H1 (cell line): ENCODE measurements at regions not wholly inside any gene's neighbourhood (a gene's known extent, or its start where the extent isn't known, plus 50 kb on each side); places are given as distances from the start of the nearest gene placed in this dataset.

Experiments used
- CHD1 ChIP-seq: IDR thresholded peaks from 2 replicates; pipeline ENCODE4 v1.6.1; 2012; ENCODE audit warnings: low read depth, low read length, improper control_type of control experiment
- MAFK ChIP-seq: IDR thresholded peaks from 2 replicates; pipeline ENCODE4 v1.6.1; 2012; ENCODE audit warnings: low read depth, mild to moderate bottlenecking, improper control_type of control experiment, low read length
- TAF1 ChIP-seq: IDR thresholded peaks from 2 replicates; pipeline ENCODE4 v1.6.1; 2011; ENCODE audit warnings: mild to moderate bottlenecking, low read depth, low read length
- TAF7 ChIP-seq: optimal IDR thresholded peaks from 2 replicates; pipeline ENCODE3; 2011; ENCODE audit warnings: low read depth, mild to moderate bottlenecking, inconsistent platforms, low read length, moderate library complexity, borderline replicate concordance
- TEAD4 ChIP-seq: IDR thresholded peaks from 2 replicates; pipeline ENCODE4 v1.6.1; 2012; ENCODE audit warnings: low read depth, low read length, inconsistent platforms, mixed read lengths
- TF ChIP-seq, protein P1 (sequence below): IDR thresholded peaks from 2 replicates; pipeline ENCODE4 v1.6.1; 2012; ENCODE audit warnings: low read length, inconsistent platforms

GRCh38 chr3:10712121-10712520 lies 103.9 kb upstream of the SLC6A11 start (continued):
- TF ChIP-seq TEAD4 (no peak), MAFK (no peak), TAF7 (no peak), CHD1 (no peak), TAF1 (no peak)
- TF ChIP-seq, protein P1, sequence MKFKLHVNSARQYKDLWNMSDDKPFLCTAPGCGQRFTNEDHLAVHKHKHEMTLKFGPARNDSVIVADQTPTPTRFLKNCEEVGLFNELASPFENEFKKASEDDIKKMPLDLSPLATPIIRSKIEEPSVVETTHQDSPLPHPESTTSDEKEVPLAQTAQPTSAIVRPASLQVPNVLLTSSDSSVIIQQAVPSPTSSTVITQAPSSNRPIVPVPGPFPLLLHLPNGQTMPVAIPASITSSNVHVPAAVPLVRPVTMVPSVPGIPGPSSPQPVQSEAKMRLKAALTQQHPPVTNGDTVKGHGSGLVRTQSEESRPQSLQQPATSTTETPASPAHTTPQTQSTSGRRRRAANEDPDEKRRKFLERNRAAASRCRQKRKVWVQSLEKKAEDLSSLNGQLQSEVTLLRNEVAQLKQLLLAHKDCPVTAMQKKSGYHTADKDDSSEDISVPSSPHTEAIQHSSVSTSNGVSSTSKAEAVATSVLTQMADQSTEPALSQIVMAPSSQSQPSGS = no peak
